Embryonic facial prominence (tissue), 1 donor: ENCODE measurements at regions not wholly inside any gene's neighbourhood (a gene's known extent, or its start where the extent isn't known, plus 50 kb on each side); places are given as distances from the start of the nearest gene placed in this dataset.

Experiments
- DNase-seq: peaks from one replicate; pipeline ENCODE4 v3.0.0-alpha.2; 2016; ENCODE audit errors: extremely low spot score

- DNase-seq = no peak
Measured at GRCh38 chr18:24530630-24531111, 70.2 kb downstream of the HRH4 start.

GRCh38 chr18:24534271-24534670, 73.8 kb downstream of the HRH4 start:
- DNase-seq = no peak

- no peak for DNase-seq
Measured at GRCh38 chr18:24534737-24535136, 74.3 kb downstream of the HRH4 start.

- no peak for DNase-seq
Measured at GRCh38 chr18:24535527-24536295, 75.3 kb downstream of the HRH4 start.

- no peak for DNase-seq
Measured at GRCh38 chr18:24536326-24536725, 75.9 kb downstream of the HRH4 start.

- DNase-seq = no peak
Measured at GRCh38 chr18:24536834-24537233, 76.4 kb downstream of the HRH4 start.

GRCh38 chr18:24538414-24539264, 78.2 kb downstream of the HRH4 start:
- DNase-seq = no peak

- no peak for DNase-seq
Measured at GRCh38 chr18:24539866-24540617, 79.6 kb downstream of the HRH4 start.

GRCh38 chr18:24540896-24541295, 80.5 kb downstream of the HRH4 start:
- no peak for DNase-seq

GRCh38 chr18:24543086-24543794, 82.8 kb downstream of the HRH4 start:
- DNase-seq = no peak

GRCh38 chr18:24543795-24544498, 83.5 kb downstream of the HRH4 start:
- no peak for DNase-seq

GRCh38 chr18:24544949-24545348, 84.5 kb downstream of the HRH4 start:
- DNase-seq = no peak

GRCh38 chr18:24545651-24546050, 85.2 kb downstream of the HRH4 start:
- DNase-seq = no peak

GRCh38 chr18:24546307-24546706, 85.9 kb downstream of the HRH4 start:
- no peak for DNase-seq

- no peak for DNase-seq
Measured at GRCh38 chr18:24548583-24548982, 88.1 kb downstream of the HRH4 start.

- no peak for DNase-seq
Measured at GRCh38 chr18:24552218-24552617, 91.8 kb downstream of the HRH4 start.

- no peak for DNase-seq
Measured at GRCh38 chr18:24553571-24554285, 93.3 kb downstream of the HRH4 start.

GRCh38 chr18:24558403-24558802, 98.0 kb downstream of the HRH4 start:
- DNase-seq = no peak

- DNase-seq = no peak
Measured at GRCh38 chr18:24559526-24559925, 99.1 kb downstream of the HRH4 start.

- no peak for DNase-seq
Measured at GRCh38 chr18:24560511-24560981, 100.1 kb downstream of the HRH4 start.
